ENCODE measurements at regions not wholly inside any gene's neighbourhood (a gene's known extent, or its start where the extent isn't known, plus 50 kb on each side); places are given as distances from the start of the nearest gene placed in this dataset.
"Not testable (repeated sequence)": the region's sequence is repeated elsewhere in the genome, so short reads cannot be mapped to it uniquely, and the experiment has no call there.

DNA sequence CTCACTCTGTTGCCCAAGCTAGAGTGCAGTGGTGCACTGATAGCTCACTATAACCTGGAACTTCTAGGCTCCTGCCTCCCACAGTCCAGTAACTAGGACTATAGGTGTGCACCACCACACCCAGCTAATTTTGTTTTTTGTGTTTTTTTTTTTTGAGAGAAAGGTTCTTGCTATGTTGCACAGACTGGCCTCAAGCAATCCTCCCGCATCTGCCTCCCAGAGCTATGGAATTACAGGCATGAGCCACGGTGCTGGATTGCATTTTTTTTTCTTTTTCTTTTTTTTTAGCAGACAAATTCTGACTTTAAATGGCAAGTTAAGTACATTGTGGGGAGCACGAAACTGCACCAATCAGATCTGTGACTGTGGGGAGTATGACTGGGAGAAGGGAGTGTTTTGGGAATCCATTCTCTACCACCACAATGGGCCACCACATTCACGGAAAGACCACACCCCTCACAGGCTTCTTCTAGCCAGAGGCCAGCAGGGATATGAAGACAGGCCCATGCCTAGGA is 58.1 kb upstream of the MSMB start:
- Histone ChIP-seq H3K36me3 (no peaks in the 10 kb centered on the region), H3K27ac (no peak overlapping the region), H3K9me3 (no peaks in the 10 kb centered on the region), H3K4me1 (peaks cover 0 to 17% (median 8%) of the 10 kb centered on the region in 3 donors), H3K4me3 (no peak overlapping the region), H3K27me3 (no peaks in the 10 kb centered on the region)
- TF ChIP-seq POLR2A (IDR thresholded peaks at IDR 0.05) (no peak), POLR2AphosphoS5 (IDR thresholded peaks at IDR 0.05) (no peak), EP300 (IDR thresholded peaks at IDR 0.05) (no peak)
- TF ChIP-seq, protein P1, sequence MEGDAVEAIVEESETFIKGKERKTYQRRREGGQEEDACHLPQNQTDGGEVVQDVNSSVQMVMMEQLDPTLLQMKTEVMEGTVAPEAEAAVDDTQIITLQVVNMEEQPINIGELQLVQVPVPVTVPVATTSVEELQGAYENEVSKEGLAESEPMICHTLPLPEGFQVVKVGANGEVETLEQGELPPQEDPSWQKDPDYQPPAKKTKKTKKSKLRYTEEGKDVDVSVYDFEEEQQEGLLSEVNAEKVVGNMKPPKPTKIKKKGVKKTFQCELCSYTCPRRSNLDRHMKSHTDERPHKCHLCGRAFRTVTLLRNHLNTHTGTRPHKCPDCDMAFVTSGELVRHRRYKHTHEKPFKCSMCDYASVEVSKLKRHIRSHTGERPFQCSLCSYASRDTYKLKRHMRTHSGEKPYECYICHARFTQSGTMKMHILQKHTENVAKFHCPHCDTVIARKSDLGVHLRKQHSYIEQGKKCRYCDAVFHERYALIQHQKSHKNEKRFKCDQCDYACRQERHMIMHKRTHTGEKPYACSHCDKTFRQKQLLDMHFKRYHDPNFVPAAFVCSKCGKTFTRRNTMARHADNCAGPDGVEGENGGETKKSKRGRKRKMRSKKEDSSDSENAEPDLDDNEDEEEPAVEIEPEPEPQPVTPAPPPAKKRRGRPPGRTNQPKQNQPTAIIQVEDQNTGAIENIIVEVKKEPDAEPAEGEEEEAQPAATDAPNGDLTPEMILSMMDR (IDR thresholded peaks at IDR 0.05) = no peak
- no peak for ATAC-seq
- 40 to 46% methylated on average over 2 to 3 of the region's 4 CpGs for WGBS, 2 donors (ENCODE audit: low coverage in 1 of 2)

DNA sequence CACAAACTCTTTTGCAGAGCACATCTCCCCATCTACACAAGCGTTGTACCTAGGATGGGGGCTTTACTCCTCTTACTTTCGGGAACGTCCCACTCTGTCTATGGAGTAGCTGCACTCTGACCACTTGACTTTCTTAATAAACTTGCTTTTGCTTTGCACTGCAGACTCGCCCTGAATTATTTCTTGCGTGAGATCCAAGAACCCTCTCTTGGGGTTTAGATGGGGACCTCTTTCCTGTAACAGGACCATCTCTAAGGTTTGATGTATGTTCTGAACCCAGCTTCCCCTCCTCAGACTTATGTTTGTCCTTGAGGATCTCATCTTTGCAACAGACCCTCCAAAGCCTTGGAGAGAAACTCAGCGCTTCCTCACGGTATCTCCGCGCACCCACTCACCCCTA is 59.3 kb upstream of the MSMB start:
- WGBS, 2 donors (ENCODE audit: low coverage in 1 of 2) = 76 to 79% methylated on average over 3 to 5 of the region's 9 CpGs
- H3K27me3 ChIP-seq, ATAC-seq: not testable (repeated sequence)

DNA sequence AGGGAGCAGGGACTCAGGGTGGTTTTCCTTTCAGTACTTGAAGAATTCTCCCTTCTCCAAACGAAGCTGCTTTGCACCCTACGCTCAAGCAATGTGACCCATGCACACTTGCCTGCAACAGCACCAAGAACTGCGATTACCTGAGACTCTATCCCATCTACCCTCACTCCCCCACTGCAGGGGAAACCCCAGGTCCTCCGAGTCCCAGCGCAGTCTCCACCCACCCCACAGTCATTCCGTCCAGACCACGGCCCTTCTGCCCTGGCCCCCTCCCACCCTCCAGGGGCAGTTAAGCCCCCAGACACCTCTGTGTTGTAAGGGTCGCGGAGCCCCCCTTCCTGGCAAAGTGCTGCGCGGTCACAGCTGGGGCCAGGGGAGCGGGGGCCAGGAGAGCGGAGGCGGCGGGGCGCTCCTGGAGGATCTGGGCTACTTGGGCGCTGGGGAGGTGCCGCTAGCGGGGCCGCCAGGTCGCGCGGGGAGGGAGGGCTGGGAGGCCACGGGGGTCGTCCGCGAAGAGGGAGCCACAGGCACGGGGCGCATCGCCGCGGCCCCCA is 59.9 kb upstream of the MSMB start:
- H3K27me3 ChIP-seq, H3K36me3 ChIP-seq, H3K9me3 ChIP-seq: not testable (repeated sequence)
- peak; percentile 31 for ATAC-seq
- H3K27ac ChIP-seq = peak overlapping the region in 2 of 4 donors; percentile 35 to 56
- WGBS, 2 donors (ENCODE audit: low coverage in 1 of 2) = 6% methylated on average over 3 of the region's 32 CpGs; no CpG with 5 or more reads in 1 of the 2 donors
- H3K4me1 ChIP-seq = peaks cover 0 to 17% (median 8%) of the 10 kb centered on the region in 3 donors
- peak overlapping the region; percentile 61 to 83 for H3K4me3 ChIP-seq

More for the DNA sequence above, 59.3 kb upstream of the MSMB start:
- H3K4me1 ChIP-seq = peaks cover 0 to 17% (median 8%) of the 10 kb centered on the region in 3 donors
- not testable (repeated sequence) for H3K36me3 ChIP-seq, H3K27ac ChIP-seq, H3K9me3 ChIP-seq
- H3K4me3 ChIP-seq = peak overlapping the region in 1 of 2 donors; percentile 61

DNA sequence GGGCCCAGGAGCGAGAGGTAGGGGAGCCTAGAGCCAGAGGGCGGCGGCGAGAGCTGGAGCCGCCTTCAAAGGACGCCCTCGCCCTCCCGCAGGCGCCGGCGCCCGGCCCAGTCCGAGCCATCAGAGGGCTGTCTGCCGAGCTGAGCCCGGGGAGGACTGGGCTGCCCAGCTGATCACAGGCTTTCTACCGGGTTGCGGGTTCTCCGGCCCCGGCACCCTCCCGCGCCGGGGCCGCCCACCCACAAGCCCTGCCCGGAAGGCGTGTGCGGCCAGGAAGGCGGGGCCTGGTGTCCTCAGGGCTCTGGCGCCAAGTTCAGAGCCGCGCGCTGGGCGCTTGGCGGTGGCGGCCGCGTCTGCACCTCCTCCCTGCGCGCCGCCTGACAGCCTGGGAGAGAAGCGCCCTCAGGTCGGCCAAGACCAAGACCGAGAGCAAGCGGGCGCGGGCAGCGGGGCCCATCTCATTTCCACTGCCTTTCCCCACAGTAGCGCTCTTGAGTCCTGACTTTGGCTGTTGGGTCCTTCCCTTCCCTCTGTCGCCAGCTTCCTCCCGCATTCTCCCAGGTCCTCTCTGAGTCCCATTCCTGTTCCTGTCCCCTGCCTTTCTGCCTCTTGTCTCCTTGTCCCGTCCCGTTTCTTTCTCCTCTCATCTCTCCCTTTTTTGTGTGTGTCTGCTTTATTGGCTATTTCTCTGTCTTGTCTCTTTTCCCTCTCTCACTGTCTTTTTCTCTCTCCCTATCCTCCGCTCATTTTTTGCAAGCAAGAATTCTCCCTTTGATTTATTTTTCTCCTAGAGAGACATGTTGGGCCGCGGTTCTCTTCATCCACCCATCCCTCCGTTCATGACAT is 60.6 kb upstream of the MSMB start:
- WGBS, 2 donors (ENCODE audit: low coverage in 1 of 2) = 0 to 5% methylated on average over 6 to 23 of the region's 55 CpGs
- H3K4me3 ChIP-seq = peak overlapping the region; percentile 61 to 83

DNA sequence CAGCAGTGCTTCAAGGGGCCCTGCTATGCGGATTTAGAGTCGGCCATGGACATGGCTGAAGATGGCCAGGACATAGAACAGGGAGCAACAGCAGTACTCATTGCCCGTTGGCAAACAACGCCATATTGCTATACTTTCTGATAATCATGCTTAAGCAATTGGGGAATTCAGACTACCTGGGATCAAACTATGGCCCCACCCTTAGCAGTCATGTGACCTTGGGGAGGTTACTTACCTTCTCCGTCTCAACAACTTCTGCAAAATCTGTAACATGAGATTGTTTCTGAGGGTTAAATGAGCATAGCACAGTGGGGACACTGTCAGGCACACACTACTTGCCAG is 62.1 kb upstream of the MSMB start:
- not testable (repeated sequence) for H3K4me3 ChIP-seq, H3K27ac ChIP-seq, H3K36me3 ChIP-seq, H3K27me3 ChIP-seq, H3K9me3 ChIP-seq, ATAC-seq
- peaks cover 0 to 17% (median 8%) of the 10 kb centered on the region in 3 donors for H3K4me1 ChIP-seq
- 92 to 96% methylated on average over 4 of the region's 5 CpGs for WGBS, 2 donors (ENCODE audit: low coverage in 1 of 2)

More for the DNA sequence above, 60.6 kb upstream of the MSMB start:
- Histone ChIP-seq H3K27me3 (no peaks in the 10 kb centered on the region), H3K4me1 (peaks cover 0 to 17% (median 8%) of the 10 kb centered on the region in 3 donors), H3K9me3 (no peaks in the 10 kb centered on the region), H3K27ac (peak overlapping the region in 2 of 4 donors; percentile 35 to 56), H3K36me3 (no peaks in the 10 kb centered on the region)
- TF ChIP-seq POLR2A (IDR thresholded peaks at IDR 0.05) (no peak), EP300 (IDR thresholded peaks at IDR 0.05) (no peak)
- TF ChIP-seq, protein P1 (IDR thresholded peaks at IDR 0.05) = peak in 3 of 4 experiments; percentile 14 to 51 (median 41)
- ATAC-seq = peak; percentile 98

DNA sequence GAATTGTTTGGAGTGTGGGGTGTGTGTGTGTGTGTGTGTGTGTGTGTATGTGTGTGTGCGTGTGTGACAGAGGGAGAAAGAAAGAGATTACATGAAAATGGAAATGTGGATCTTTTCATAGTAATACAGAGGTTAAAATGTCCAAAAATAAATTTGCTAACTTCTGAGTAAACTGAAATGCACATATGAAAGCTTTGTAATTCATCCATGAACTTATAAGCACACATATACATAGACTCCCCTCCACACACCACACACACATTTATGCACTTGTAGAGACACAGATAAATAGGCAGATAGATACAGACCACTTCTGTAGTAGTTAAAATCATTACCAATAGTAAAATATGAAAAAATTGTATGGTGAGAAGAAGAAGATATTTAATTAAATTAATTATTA is 108.2 kb upstream of the MSMB start:
- not testable (repeated sequence) for ATAC-seq

DNA sequence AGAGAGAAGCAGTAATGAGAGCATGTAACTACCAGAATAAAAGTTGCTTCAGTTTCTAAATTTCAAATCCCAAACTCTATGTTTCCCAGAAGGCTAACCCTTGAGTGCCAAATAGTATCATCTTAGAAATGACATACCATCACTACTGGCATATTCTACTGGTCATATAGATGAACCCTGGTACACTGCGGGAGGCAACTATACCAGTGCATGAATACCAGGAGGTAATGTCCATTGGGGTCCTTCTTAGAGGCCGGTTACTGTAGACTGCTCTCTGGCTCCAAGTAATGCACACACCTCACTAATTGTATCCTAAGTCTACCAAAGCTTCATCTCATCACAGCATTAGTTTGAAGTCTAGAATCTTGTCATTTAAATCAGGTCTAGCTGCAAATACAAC is 108.6 kb upstream of the MSMB start:
- WGBS, 2 donors (ENCODE audit: low coverage in 1 of 2) = 84 to 94% methylated on average over 2 of the region's 2 CpGs
- not testable (repeated sequence) for H3K9me3 ChIP-seq

More for the DNA sequence above, 108.2 kb upstream of the MSMB start:
- H3K36me3 ChIP-seq, H3K9me3 ChIP-seq, H3K27ac ChIP-seq, H3K4me1 ChIP-seq, H3K4me3 ChIP-seq, H3K27me3 ChIP-seq: not testable (repeated sequence)
- no CpG with 5 or more reads among the region's 1 CpG for WGBS, 2 donors (ENCODE audit: low coverage in 1 of 2)

DNA sequence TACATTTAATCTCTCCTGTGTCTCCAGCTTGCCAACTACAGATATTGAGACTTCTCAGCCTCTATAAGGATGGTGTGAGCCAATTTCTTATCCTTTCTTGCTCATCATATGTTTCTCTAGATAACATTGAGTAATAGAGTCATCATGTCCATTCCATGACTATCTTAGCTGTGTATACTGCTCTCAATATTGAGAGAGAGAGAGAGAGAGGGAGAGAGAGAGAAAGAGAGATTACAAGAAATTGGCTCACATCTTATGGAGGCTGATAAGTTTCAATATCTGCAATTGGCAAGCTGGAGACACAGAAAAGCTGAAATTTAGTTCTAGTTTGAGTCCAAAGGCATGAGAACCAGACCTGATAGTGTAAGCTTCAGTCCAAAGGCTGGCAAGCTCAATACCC is 110.8 kb upstream of the MSMB start:
- H3K4me1 ChIP-seq, H3K27ac ChIP-seq, H3K9me3 ChIP-seq, H3K27me3 ChIP-seq, H3K36me3 ChIP-seq, H3K4me3 ChIP-seq, ATAC-seq: not testable (repeated sequence)

More for the DNA sequence above, 108.6 kb upstream of the MSMB start:
- not testable (repeated sequence) for H3K4me1 ChIP-seq, H3K27ac ChIP-seq, ATAC-seq, H3K27me3 ChIP-seq, H3K4me3 ChIP-seq, H3K36me3 ChIP-seq
